Breast epithelium (tissue), 3 donors: ENCODE measurements at regions not wholly inside any gene's neighbourhood (a gene's known extent, or its start where the extent isn't known, plus 50 kb on each side); places are given as distances from the start of the nearest gene placed in this dataset.

Experiments used
- CTCF ChIP-seq, 3 donors: fragments of 450-650 bp; IDR thresholded peaks; one replicate each; pipeline ENCODE4 v1.5.1; 2016 to 2017; ENCODE audit warnings: antibody characterized with exemption in 3 of 3, mild to moderate bottlenecking in 3 of 3, moderate library complexity in 3 of 3
- POLR2A ChIP-seq: fragments of 450-650 bp; IDR thresholded peaks from one replicate; pipeline ENCODE4 v1.6.1; 2016; ENCODE audit warnings: antibody characterized with exemption, mild to moderate bottlenecking, moderate library complexity

- TF ChIP-seq CTCF (IDR thresholded peaks at IDR 0.05), result no peak
- no peak for TF ChIP-seq POLR2A
Observed at GRCh38 chr15:61457050-61457733, 228.1 kb upstream of the RORA start.
